Keratinocyte (primary cell): ENCODE measurements at regions not wholly inside any gene's neighbourhood (a gene's known extent, or its start where the extent isn't known, plus 50 kb on each side); places are given as distances from the start of the nearest gene placed in this dataset.

Source experiments
- EZH2 ChIP-seq: IDR thresholded peaks from one replicate; pipeline ENCODE4 v1.6.1; 2012; ENCODE audit warnings: inconsistent platforms, mild to moderate bottlenecking, low read length, moderate library complexity
- TF ChIP-seq, protein P1 (sequence below), 3 experiments: IDR thresholded peaks in 1 of 3; conservative IDR thresholded peaks in 1 of 3; optimal IDR thresholded peaks in 1 of 3; 2 replicates in 2 of 3; 3 replicates in 1 of 3; pipeline versions ENCODE3 to v1.5.1; 2011; ENCODE audit warnings: low read length in 3 of 3, mild to moderate bottlenecking in 3 of 3, moderate library complexity in 2 of 3, control low read depth in 1 of 3, inconsistent platforms in 1 of 3; ENCODE audit not compliant: insufficient read depth in 2 of 3; ENCODE audit errors: extremely low read depth in 1 of 3

DNA sequence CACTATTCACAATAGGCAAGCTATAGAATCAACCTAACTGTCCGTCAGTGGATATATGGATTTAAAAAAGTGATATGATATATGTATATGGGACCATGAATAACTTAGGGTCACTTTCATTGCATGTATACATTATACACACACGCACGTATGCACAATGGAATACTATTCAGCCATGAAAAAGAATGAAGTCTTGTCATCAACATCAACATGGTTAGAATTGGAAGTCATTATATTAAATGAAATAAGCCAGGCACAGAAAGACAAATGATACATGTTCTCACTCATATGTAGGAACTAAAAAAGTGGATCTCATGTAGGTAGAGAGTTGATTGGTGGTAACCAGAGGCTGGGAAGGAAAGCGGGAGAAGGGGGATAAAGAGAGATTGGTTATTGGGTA, 234.3 kb downstream of the VRK1 start:
- TF ChIP-seq, protein P1, sequence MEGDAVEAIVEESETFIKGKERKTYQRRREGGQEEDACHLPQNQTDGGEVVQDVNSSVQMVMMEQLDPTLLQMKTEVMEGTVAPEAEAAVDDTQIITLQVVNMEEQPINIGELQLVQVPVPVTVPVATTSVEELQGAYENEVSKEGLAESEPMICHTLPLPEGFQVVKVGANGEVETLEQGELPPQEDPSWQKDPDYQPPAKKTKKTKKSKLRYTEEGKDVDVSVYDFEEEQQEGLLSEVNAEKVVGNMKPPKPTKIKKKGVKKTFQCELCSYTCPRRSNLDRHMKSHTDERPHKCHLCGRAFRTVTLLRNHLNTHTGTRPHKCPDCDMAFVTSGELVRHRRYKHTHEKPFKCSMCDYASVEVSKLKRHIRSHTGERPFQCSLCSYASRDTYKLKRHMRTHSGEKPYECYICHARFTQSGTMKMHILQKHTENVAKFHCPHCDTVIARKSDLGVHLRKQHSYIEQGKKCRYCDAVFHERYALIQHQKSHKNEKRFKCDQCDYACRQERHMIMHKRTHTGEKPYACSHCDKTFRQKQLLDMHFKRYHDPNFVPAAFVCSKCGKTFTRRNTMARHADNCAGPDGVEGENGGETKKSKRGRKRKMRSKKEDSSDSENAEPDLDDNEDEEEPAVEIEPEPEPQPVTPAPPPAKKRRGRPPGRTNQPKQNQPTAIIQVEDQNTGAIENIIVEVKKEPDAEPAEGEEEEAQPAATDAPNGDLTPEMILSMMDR (optimal IDR thresholded peaks at IDR 0.05 in 1 of 3, IDR thresholded peaks at IDR 0.05 in 1 of 3, conservative IDR thresholded peaks at IDR 0.05 in 1 of 3; ENCODE audit: extremely low read depth in 1 of 3, insufficient read depth in 2 of 3, low read length in 3 of 3): no peak
- no peak for TF ChIP-seq EZH2
